GM12873 (cell line): ENCODE measurements at regions not wholly inside any gene's neighbourhood (a gene's known extent, or its start where the extent isn't known, plus 50 kb on each side); places are given as distances from the start of the nearest gene placed in this dataset.

ENCODE experiments used
- CTCF ChIP-seq: IDR thresholded peaks from 2 replicates; pipeline ENCODE4 v1.5.1; 2012; ENCODE audit warnings: low read depth, mild to moderate bottlenecking, moderate library complexity, low read length, control low read depth; ENCODE audit not compliant: insufficient read depth; ENCODE audit errors: missing control alignments

GRCh38 chr5:174837919-174838902 is 113.8 kb downstream of the MSX2 start:
- TF ChIP-seq CTCF = peak; percentile 11

- TF ChIP-seq CTCF = no peak
Observed at GRCh38 chr5:174834081-174834480, 109.7 kb downstream of the MSX2 start.

DNA sequence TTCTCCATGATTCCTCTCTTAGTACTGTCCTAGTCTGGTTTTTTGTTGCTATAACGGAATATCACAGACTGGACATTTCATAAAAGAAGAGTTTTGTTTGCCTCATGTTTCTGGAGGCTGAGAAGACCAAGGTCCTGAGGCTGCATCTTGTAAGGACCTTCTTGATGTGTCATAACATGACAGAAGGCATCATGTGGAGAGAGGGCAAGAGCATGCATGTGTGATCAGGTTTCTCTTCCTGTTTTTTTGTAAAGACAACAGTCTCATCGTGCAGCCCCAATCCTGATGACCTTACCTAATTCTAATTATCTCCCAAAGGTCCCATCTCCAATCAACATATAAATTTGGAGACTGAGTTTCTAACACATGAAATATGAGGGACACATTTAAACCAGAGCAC is 108.4 kb downstream of the MSX2 start:
- no peak for TF ChIP-seq CTCF

GRCh38 chr5:174832025-174832424 is 107.6 kb downstream of the MSX2 start:
- TF ChIP-seq CTCF = no peak

- no peak for TF ChIP-seq CTCF
Observed at GRCh38 chr5:174831031-174831660, 106.8 kb downstream of the MSX2 start.

DNA sequence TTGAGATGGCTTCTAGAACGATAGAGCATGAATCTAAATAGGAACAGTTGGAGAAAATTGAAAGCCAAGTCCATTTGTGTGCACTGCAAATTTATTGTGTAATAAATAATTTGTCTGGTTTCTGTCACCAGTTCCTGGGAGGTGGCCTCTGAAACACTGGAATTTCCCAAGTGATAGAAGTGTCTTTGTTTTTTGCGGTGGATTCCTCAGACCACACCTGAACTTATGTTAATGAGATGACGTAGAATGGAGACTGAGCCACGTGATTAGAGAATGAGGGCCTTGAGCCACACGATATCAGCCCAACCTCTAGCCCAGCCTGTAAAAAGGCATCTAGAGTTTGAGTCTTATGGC is 105.1 kb downstream of the MSX2 start:
- TF ChIP-seq CTCF = no peak

DNA sequence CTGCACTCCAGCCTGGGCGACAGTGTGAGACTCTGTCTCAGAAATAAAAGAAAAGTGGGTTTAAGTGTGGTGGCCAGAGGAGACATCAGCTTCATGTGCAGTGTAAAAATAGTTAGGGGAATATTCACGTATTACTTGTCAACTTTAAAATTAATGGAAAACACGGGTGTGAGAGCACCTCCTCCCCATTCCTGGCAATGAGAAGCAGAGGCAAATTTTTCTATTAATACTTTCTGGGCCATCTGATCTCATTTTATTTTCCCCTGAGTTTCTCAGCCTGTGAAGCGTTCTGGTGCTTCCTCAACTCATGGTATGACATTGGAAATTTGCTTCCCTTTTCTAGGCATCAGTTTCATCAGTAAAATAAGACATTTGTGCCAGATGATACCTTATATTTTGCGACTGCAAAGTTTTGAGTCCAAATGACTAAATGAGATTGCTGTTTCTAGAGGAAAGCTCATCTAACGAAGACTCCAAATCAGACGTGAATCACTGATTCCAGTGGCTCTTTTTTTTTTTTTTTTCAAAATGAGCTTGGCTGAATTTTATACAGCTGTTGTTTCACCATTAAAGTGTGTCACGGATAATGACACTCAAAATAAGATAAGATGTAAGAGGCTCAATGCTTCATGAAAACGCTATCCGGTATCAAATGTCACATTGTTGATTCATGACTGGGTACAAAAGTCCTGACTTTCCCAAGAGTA is 104.6 kb downstream of the MSX2 start:
- no peak for TF ChIP-seq CTCF
